HEK293 (cell line): ENCODE measurements at regions not wholly inside any gene's neighbourhood (a gene's known extent, or its start where the extent isn't known, plus 50 kb on each side); places are given as distances from the start of the nearest gene placed in this dataset.

ENCODE experiments used
- CTCF ChIA-PET: fragments of 350-600 bp; formaldehyde crosslinking; extraction: SDS; loops from one replicate; lab custom pipeline; 2021; ENCODE audit warnings: antibody characterized with exemption; lab: Yijun Ruan, JAX
- POLR2A ChIA-PET: fragments of 300-600 bp; formaldehyde crosslinking; extraction: SDS; loops from one replicate; lab custom pipeline; 2020; ENCODE audit warnings: antibody characterized with exemption, inconsistent platforms; lab: Yijun Ruan, JAX
- H3K27ac ChIP-seq: fragments of 200-500 bp; sonication (Bioruptor generic); 2 replicates; pipeline ENCODE4 v1.5.1; 2014; ENCODE audit warnings: low read depth, low read length, control low read depth, inconsistent platforms; ENCODE audit errors: extremely low read depth
- H3K36me3 ChIP-seq, 2 experiments: fragments of 200-500 bp in 1 of 2; sonication (Bioruptor generic) in 1 of 2; 1 replicate in 1 of 2; 2 replicates in 1 of 2; pipeline ENCODE4 v1.5.1; 2014 to 2017; ENCODE audit warnings: inconsistent platforms in 2 of 2, low read length in 2 of 2; ENCODE audit not compliant: control insufficient read depth in 2 of 2, insufficient read depth in 1 of 2
- H3K4me1 ChIP-seq: fragments of 200-500 bp; sonication (Bioruptor generic); 2 replicates; pipeline ENCODE4 v1.5.1; 2014; ENCODE audit warnings: mild to moderate bottlenecking, low read length, inconsistent platforms; ENCODE audit not compliant: control insufficient read depth, insufficient read depth
- H3K4me3 ChIP-seq: 2 replicates; pipeline ENCODE4 v1.5.1; 2011; ENCODE audit warnings: low read depth, mild to moderate bottlenecking, control low read depth, low read length, moderate library complexity
- H3K9me3 ChIP-seq: fragments of 200-500 bp; sonication (Bioruptor generic); 2 replicates; pipeline ENCODE4 v1.5.1; 2014; ENCODE audit warnings: low read depth, low read length, inconsistent platforms; ENCODE audit not compliant: control insufficient read depth, insufficient read depth
- INSM2 ChIP-seq: fragments of 450-650 bp; formaldehyde crosslinking; IDR thresholded peaks from 2 replicates; pipeline ENCODE4 v1.5.1; 2016; ENCODE audit warnings: missing biosample characterization, missing genetic modification characterization
- KLF1 ChIP-seq: fragments of 450-650 bp; formaldehyde crosslinking; IDR thresholded peaks from 2 replicates; pipeline ENCODE4 v1.5.1; 2016; ENCODE audit warnings: missing biosample characterization, missing genetic modification characterization
- SALL2 ChIP-seq: fragments of 450-650 bp; formaldehyde crosslinking; IDR thresholded peaks from 2 replicates; pipeline ENCODE4 v1.5.0; 2017; ENCODE audit warnings: missing biosample characterization, mild to moderate bottlenecking, missing genetic modification characterization, borderline replicate concordance
- TCF7L2 ChIP-seq: IDR thresholded peaks from 2 replicates; pipeline ENCODE4 v1.6.1; 2011; ENCODE audit warnings: low read depth, mild to moderate bottlenecking, inconsistent platforms, low read length, moderate library complexity, borderline replicate concordance
- TRIM28 ChIP-seq: IDR thresholded peaks from 2 replicates; pipeline ENCODE4 v1.6.1; 2011; ENCODE audit warnings: low read length, control low read depth, borderline replicate concordance
- TSHZ1 ChIP-seq: fragments of 450-650 bp; formaldehyde crosslinking; IDR thresholded peaks from 2 replicates; pipeline ENCODE4 v1.5.1; 2016; ENCODE audit warnings: missing biosample characterization, missing genetic modification characterization, borderline replicate concordance
- ZNF211 ChIP-seq: fragments of 450-650 bp; formaldehyde crosslinking; IDR thresholded peaks from 2 replicates; pipeline ENCODE4 v1.5.1; 2016; ENCODE audit warnings: low read depth, missing biosample characterization, missing genetic modification characterization
- ZNF26 ChIP-seq: fragments of 450-650 bp; formaldehyde crosslinking; IDR thresholded peaks from 2 replicates; pipeline ENCODE4 v1.5.1; 2016; ENCODE audit warnings: missing biosample characterization, missing genetic modification characterization
- ZNF280C ChIP-seq: fragments of 450-650 bp; formaldehyde crosslinking; IDR thresholded peaks from 2 replicates; pipeline ENCODE4 v1.5.1; 2016; ENCODE audit warnings: missing biosample characterization, missing genetic modification characterization
- ZNF350 ChIP-seq: fragments of 450-650 bp; formaldehyde crosslinking; IDR thresholded peaks from 2 replicates; pipeline ENCODE4 v1.5.0; 2017; ENCODE audit warnings: missing biosample characterization, mild to moderate bottlenecking, missing genetic modification characterization
- ZNF561 ChIP-seq: fragments of 450-650 bp; IDR thresholded peaks from 2 replicates; pipeline ENCODE4 v1.5.1; 2018; ENCODE audit warnings: missing biosample characterization, missing genetic modification characterization, borderline replicate concordance
- ZNF580 ChIP-seq: fragments of 450-650 bp; formaldehyde crosslinking; IDR thresholded peaks from 2 replicates; pipeline ENCODE4 v1.5.1; 2016; ENCODE audit warnings: missing biosample characterization, missing genetic modification characterization
- ZNF660 ChIP-seq: fragments of 450-650 bp; IDR thresholded peaks from 2 replicates; pipeline ENCODE4 v1.5.1; 2018; ENCODE audit warnings: missing biosample characterization, mild to moderate bottlenecking, missing genetic modification characterization
- ZNF843 ChIP-seq: fragments of 450-650 bp; formaldehyde crosslinking; IDR thresholded peaks from 2 replicates; pipeline ENCODE4 v1.5.1; 2016; ENCODE audit warnings: missing biosample characterization, missing genetic modification characterization

- TF ChIP-seq ZNF280C (no peak), ZNF660 (tag by site-specific recombination) (no peak), TSHZ1 (tag by site-specific recombination) (no peak), ZNF561 (no peak)
These were observed 643.2 kb upstream of the RAB6C start (continued) for GRCh38 chr2:129336276-129336675.

- H3K4me3 ChIP-seq = no peak overlapping the region
- CTCF ChIA-PET = interaction anchor here (0.6 kb wide), 1 partner anchor 14 kb away, joined by 8 read pairs; no protein-coding TSS in a partner anchor
- H3K4me1 ChIP-seq = no peaks in the 10 kb centered on the region
- no peak overlapping the region for H3K27ac ChIP-seq
- no peaks in the 10 kb centered on the region for H3K36me3 ChIP-seq
- H3K9me3 ChIP-seq = no peaks in the 10 kb centered on the region
- TF ChIP-seq SALL2 = no peak
- TF ChIP-seq ZNF211 (tag by site-specific recombination) = no peak
- no peak for TF ChIP-seq TCF7L2
- TF ChIP-seq ZNF26 = no peak
- no peak for TF ChIP-seq TRIM28
- no peak for TF ChIP-seq INSM2
- no peak for TF ChIP-seq KLF1 (tag by site-specific recombination)
- no peak for TF ChIP-seq ZNF580
- TF ChIP-seq ZNF843 = no peak
- POLR2A ChIA-PET = no interaction called here
These were observed 642.4 kb upstream of the RAB6C start for GRCh38 chr2:129337076-129337475.

- no peaks in the 10 kb centered on the region for H3K9me3 ChIP-seq
- no peak for TF ChIP-seq ZNF350 (tag by site-specific recombination)
- ChIA-PET POLR2A (no interaction called here), CTCF (no interaction called here)
- H3K27ac ChIP-seq = no peak overlapping the region
- no peak overlapping the region for H3K4me3 ChIP-seq
- H3K36me3 ChIP-seq = no peaks in the 10 kb centered on the region
- no peaks in the 10 kb centered on the region for H3K4me1 ChIP-seq
These were observed 633.9 kb upstream of the RAB6C start for GRCh38 chr2:129345540-129345939.
